ENCODE measurements at regions not wholly inside any gene's neighbourhood (a gene's known extent, or its start where the extent isn't known, plus 50 kb on each side); places are given as distances from the start of the nearest gene placed in this dataset.

- H3K4me1 ChIP-seq (ENCODE audit: control insufficient read depth in 5 of 5, insufficient read depth in 5 of 5, low read length in 5 of 5) = no peaks in the 10 kb centered on the region
- H3K9ac ChIP-seq (ENCODE audit: insufficient read depth in 1 of 2, low read length in 2 of 2) = no peak overlapping the region
- peaks cover 0 to 4% (median 1%) of the 10 kb centered on the region in 4 donors for H3K9me3 ChIP-seq (ENCODE audit: control insufficient read depth in 4 of 4, insufficient read depth in 3 of 4, low read length in 3 of 4)
- no peak for ATAC-seq (ENCODE audit: insufficient read depth, low FRiP score)
- no peak for DNase-seq
- no peak overlapping the region for H3K4me3 ChIP-seq
- H3K27ac ChIP-seq (ENCODE audit: low read depth in 1 of 2, low read length in 1 of 2) = no peak overlapping the region
- no peak for TF ChIP-seq CTCF (IDR thresholded peaks at IDR 0.05; ENCODE audit: control extremely low read depth, extremely low read depth)
- H3K36me3 ChIP-seq (ENCODE audit: control insufficient read depth in 4 of 4, insufficient read depth in 4 of 4, low read length in 4 of 4) = no peaks in the 10 kb centered on the region
- 74 to 77% methylated on average over 1 of the region's 1 CpG for WGBS, 2 donors
- H3K27me3 ChIP-seq (ENCODE audit: control insufficient read depth in 3 of 3, insufficient read depth in 3 of 3, low read length in 2 of 3) = no peaks in the 10 kb centered on the region
Observed at GRCh38 chr12:126607157-126607556, 1541.9 kb downstream of the AACS start.

GRCh38 chr12:126607867-126608266, 1542.6 kb downstream of the AACS start:
- 18 to 37% methylated on average over 1 of the region's 1 CpG for WGBS, 2 donors
- ATAC-seq (ENCODE audit: insufficient read depth, low FRiP score) = no peak
- H3K9me3 ChIP-seq (ENCODE audit: control insufficient read depth in 4 of 4, insufficient read depth in 3 of 4, low read length in 3 of 4) = peaks cover 0 to 6% (median 1%) of the 10 kb centered on the region in 4 donors

GRCh38 chr12:126608607-126609175, 1543.5 kb downstream of the AACS start:
- TF ChIP-seq CTCF (IDR thresholded peaks at IDR 0.05; ENCODE audit: control extremely low read depth, extremely low read depth) = no peak
- no peak overlapping the region for H3K9ac ChIP-seq (ENCODE audit: insufficient read depth in 1 of 2, low read length in 2 of 2)
- H3K9me3 ChIP-seq (ENCODE audit: control insufficient read depth in 4 of 4, insufficient read depth in 3 of 4, low read length in 3 of 4) = peaks cover 0 to 13% (median 2%) of the 10 kb centered on the region in 4 donors
- DNase-seq (peak in 2 of 3 donors; percentile 13 to 18), ATAC-seq (ENCODE audit: insufficient read depth, low FRiP score) (no peak)
- H3K27me3 ChIP-seq (ENCODE audit: control insufficient read depth in 3 of 3, insufficient read depth in 3 of 3, low read length in 2 of 3) = no peaks in the 10 kb centered on the region
- H3K4me3 ChIP-seq = no peak overlapping the region
- H3K27ac ChIP-seq (ENCODE audit: low read depth in 1 of 2, low read length in 1 of 2) = no peak overlapping the region
- WGBS, 2 donors = 76 to 81% methylated on average over 2 of the region's 2 CpGs
- H3K4me1 ChIP-seq (ENCODE audit: control insufficient read depth in 5 of 5, insufficient read depth in 5 of 5, low read length in 5 of 5) = no peaks in the 10 kb centered on the region
- H3K36me3 ChIP-seq (ENCODE audit: control insufficient read depth in 4 of 4, insufficient read depth in 4 of 4, low read length in 4 of 4) = no peaks in the 10 kb centered on the region

More at GRCh38 chr12:126607867-126608266, 1542.6 kb downstream of the AACS start:
- DNase-seq = no peak
- no peak for TF ChIP-seq CTCF (IDR thresholded peaks at IDR 0.05; ENCODE audit: control extremely low read depth, extremely low read depth)
- no peak overlapping the region for H3K4me3 ChIP-seq
- H3K9ac ChIP-seq (ENCODE audit: insufficient read depth in 1 of 2, low read length in 2 of 2) = no peak overlapping the region
- no peaks in the 10 kb centered on the region for H3K27me3 ChIP-seq (ENCODE audit: control insufficient read depth in 3 of 3, insufficient read depth in 3 of 3, low read length in 2 of 3)
- no peak overlapping the region for H3K27ac ChIP-seq (ENCODE audit: low read depth in 1 of 2, low read length in 1 of 2)
- H3K36me3 ChIP-seq (ENCODE audit: control insufficient read depth in 4 of 4, insufficient read depth in 4 of 4, low read length in 4 of 4) = no peaks in the 10 kb centered on the region
- H3K4me1 ChIP-seq (ENCODE audit: control insufficient read depth in 5 of 5, insufficient read depth in 5 of 5, low read length in 5 of 5) = no peaks in the 10 kb centered on the region

- no peak for ATAC-seq (ENCODE audit: insufficient read depth, low FRiP score)
- H3K9ac ChIP-seq (ENCODE audit: insufficient read depth in 1 of 2, low read length in 2 of 2) = no peak overlapping the region
- H3K27ac ChIP-seq (ENCODE audit: low read depth in 1 of 2, low read length in 1 of 2) = no peak overlapping the region
- H3K36me3 ChIP-seq (ENCODE audit: control insufficient read depth in 4 of 4, insufficient read depth in 4 of 4, low read length in 4 of 4) = no peaks in the 10 kb centered on the region
- no peaks in the 10 kb centered on the region for H3K4me1 ChIP-seq (ENCODE audit: control insufficient read depth in 5 of 5, insufficient read depth in 5 of 5, low read length in 5 of 5)
- peaks cover 0 to 14% (median 13%) of the 10 kb centered on the region in 4 donors for H3K9me3 ChIP-seq (ENCODE audit: control insufficient read depth in 4 of 4, insufficient read depth in 3 of 4, low read length in 3 of 4)
- DNase-seq = no peak
- no peaks in the 10 kb centered on the region for H3K27me3 ChIP-seq (ENCODE audit: control insufficient read depth in 3 of 3, insufficient read depth in 3 of 3, low read length in 2 of 3)
- no peak overlapping the region for H3K4me3 ChIP-seq
- TF ChIP-seq CTCF (IDR thresholded peaks at IDR 0.05; ENCODE audit: control extremely low read depth, extremely low read depth) = no peak
- WGBS, 2 donors = 95% methylated on average over 16 of the region's 16 CpGs
Observed at GRCh38 chr12:126616441-126616840, 1551.2 kb downstream of the AACS start.
